Astrocyte of the hippocampus (primary cell): ENCODE measurements at regions not wholly inside any gene's neighbourhood (a gene's known extent, or its start where the extent isn't known, plus 50 kb on each side); places are given as distances from the start of the nearest gene placed in this dataset.

Experiments
- DNase-seq: peaks from one replicate; pipeline ENCODE4 v3.0.0; 2011; ENCODE audit warnings: low read depth, low spot score

DNA sequence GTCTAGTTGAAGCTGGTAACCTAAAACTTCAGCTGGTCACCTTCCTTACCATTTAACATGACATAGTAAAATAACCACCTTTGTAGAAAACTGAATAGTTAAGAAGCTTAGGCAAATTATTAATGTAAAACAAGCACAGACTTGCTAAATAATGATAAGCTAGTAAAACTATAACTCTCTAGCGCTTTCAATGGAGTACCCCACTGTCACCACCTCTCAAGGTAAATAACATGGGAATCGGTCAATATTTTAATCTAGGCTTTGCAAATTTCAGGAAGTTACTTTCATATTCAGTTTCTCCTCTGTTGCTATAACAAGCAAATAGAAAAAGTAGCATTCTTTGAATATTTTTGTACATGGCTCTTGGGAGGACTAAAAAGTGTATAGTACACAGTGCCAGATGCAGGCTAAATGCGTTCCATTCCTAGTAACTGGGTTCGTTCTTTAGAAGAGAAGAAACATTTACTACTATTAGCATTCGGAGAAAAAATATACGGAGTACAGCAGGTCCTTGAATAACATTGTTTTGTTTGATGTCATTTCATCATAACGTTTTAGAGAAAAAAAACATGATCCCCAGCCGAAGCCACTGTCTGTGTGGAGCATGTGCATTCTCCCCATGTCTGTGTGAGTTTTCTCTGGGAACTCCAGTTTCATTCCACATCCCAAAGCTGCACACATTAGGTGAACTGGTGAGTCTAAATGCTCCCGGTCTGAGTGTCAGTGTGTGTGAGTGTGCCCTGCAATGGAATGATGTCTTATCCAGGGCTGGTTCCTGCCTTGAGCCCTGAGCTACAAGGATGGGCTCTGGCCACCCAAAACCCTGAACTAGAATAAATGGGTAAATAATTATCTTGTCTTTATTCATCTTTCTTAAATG is 52.5 kb downstream of the EPRS1 start:
- peak; percentile 11 for DNase-seq

DNA sequence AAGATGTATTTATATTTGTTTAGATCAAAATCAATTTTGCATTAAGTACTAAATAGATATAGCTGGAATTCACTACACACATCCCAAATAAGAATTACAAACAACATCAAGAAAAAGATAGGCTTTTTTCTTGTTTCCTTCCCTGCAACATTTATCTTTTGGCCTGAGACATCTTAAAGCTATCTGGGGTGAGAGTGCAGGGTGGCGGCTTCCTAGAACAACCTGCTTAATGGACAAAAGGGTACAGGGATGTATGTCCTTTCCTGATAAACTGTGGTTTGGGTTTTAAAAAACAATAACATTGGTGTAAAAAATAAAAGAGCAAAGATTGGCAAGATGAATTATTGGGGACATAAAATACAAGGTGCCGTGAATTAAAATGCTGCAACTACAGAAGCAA is 54.4 kb downstream of the EPRS1 start:
- DNase-seq: no peak

DNA sequence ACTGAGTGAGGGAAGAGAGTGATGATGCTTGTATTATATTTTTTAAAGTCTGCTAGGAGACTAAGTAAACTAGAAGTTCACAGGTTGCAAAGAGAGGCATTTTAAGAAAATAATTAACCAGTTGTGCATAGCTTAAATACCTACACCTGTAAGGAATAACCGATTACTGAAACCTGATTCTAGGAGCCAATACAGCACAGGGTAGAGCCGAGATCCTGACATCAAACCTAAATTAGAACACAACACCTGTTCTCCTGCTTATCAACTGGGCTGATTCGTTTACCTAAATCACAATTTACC is 54.8 kb downstream of the EPRS1 start:
- no peak for DNase-seq

DNA sequence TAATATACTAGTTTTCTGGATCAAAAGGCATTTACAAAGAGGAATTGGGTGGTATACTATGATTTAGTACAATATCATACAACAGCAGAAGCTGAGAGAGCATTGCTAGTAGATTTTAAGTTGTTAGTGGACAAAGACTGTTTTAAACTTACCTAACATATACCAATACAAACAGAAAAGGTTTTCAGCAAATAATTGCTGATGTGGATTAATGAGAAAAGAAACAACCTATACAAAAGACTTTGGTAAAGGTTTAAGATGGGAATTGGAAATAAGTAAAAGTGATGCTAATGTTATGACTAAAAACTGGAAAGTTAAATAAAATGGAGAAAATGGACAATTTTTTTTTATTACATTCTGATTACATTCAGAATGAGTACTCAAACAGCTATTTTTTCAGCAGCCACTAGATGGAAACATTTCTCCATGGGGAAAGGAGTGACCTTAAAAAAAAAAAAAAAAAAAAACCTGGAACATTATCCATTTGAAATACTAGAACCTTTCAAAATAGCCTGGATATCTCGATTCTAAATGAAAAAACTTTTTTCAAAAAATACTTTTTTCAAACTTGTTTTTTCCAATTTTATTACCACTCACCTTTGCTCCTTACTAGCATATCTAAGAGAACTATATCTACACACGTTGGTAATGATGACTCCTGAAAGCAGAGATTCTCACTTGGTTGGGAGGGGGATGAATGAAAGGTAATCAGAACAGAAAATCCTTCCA is 55.4 kb downstream of the EPRS1 start:
- DNase-seq: peak; percentile 55

DNA sequence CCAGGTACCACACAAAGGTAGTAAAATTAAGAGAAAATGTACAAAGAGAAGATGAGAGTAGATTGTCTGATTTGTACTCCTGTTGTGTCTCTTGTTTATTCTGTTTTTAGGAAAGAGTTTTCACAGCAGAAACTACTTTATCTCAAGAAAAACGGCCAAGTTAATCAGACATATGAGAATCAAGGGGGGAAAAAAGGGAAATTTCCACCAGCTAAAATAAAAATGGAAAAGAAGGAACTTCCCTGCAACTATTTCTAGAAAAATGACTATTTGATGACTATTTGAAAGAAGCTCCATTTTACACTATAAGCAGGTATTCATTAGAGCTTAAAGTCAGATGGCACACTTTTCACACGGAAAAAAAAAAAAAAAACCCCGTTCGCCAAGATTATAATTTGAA is 56.5 kb downstream of the EPRS1 start:
- no peak for DNase-seq

DNA sequence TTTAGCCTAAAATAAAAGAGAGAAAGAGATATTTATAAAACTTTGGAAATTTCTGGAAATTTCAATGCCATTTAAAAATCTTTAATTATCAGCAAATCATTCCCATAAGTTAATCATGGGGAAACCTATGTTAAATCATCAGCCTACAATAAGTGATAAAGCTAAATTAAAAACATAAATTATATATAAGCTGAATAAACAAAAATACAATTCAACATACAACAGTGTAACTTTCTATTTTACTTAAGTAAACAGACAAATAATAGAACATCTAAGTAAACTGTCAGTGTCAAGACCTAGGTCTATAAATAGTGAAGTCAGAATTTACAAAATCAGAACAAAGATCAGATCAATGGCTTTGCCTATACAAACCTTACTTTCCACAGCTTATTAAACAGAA is 57.5 kb downstream of the EPRS1 start:
- no peak for DNase-seq

DNA sequence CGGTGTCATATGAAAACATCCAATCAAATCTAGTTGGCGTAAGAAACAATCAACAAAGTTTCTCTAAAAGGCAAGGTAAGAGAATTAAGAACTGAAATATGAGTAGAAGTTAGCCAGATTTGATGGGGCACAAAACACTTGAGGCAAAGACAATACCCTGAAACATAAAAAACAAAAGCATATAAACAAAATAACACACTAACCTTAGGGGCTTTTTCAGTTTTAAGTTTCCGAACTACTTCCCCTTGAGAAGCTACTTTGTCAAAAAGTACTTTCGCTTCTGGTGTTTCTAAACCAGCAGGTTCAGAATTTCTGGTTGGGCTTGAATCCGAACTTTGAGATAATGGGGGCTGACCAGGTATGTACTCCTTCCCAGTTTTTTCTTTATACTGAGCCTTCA is 57.9 kb downstream of the EPRS1 start:
- no peak for DNase-seq

DNA sequence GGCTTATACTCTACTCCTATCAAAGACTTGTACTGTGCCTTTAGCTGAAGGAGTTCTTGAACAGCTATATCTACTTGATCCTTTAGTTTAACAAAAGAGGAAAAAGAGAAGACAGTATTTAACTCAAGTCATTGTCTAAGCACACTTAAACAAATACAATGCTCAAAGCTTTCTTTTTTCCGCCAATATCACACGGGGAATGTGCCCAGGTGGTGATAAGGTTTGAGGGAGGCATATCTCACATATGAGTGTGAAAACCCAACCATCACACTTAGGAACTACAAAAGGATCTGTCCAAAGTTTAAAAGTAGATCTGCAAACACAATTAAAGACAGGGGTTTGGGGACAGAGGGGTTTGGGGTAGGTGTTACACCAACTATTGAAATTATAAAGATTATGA is 59.0 kb upstream of the SLC30A10 start:
- no peak for DNase-seq

DNA sequence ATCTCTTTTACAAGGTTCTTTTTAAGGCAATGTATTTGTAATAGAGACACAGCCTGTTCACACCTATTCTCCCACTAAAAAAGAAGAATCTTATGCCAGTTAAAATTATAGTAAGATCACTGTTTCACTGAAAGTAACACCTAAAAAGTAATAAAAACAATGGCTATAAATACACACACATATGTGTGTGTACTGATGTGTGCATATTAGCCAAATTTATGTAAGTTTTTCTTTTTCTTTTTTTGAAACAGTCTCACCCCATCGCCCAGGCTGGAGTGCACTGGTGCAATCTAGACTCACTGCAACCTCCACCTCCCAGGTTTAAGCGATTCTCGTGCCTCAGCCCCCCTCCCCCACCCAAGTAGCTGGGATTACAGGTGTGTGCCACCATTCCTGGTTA is 56.8 kb upstream of the SLC30A10 start:
- no peak for DNase-seq
